DOHH2 (cell line): ENCODE measurements at regions not wholly inside any gene's neighbourhood (a gene's known extent, or its start where the extent isn't known, plus 50 kb on each side); places are given as distances from the start of the nearest gene placed in this dataset.

Source experiments
- CTCF ChIP-seq: fragments of 200-600 bp; sonication (generic); IDR thresholded peaks from one replicate; pipeline ENCODE4 v1.5.1; 2014; ENCODE audit warnings: antibody characterized with exemption, mild to moderate bottlenecking, low read depth, low read length; ENCODE audit not compliant: poor library complexity, severe bottlenecking
- EZH2phosphoT487 ChIP-seq: fragments of 200-600 bp; sonication (generic); IDR thresholded peaks from 2 replicates; pipeline ENCODE4 v1.6.1; 2017; ENCODE audit warnings: borderline replicate concordance, mild to moderate bottlenecking, antibody characterized with exemption, low read length, moderate library complexity, mixed read lengths

- TF ChIP-seq CTCF, result no peak
- no peak for TF ChIP-seq EZH2phosphoT487
Measured at GRCh38 chr18:1928711-1929110, 642.6 kb downstream of the METTL4 start.
